ENCODE measurements at regions not wholly inside any gene's neighbourhood (a gene's known extent, or its start where the extent isn't known, plus 50 kb on each side); places are given as distances from the start of the nearest gene placed in this dataset.
A peak's percentile ranks its signal among the peaks of the same experiment; 100 is the strongest.

GRCh38 chr12:75658286-75658685, 146.9 kb upstream of the KRR1 start:
- no peak for TF ChIP-seq CREB1 (IDR thresholded peaks at IDR 0.05; ENCODE audit: low read depth)
- no peak for TF ChIP-seq EGR1 (IDR thresholded peaks at IDR 0.05)
- TF ChIP-seq FOXM1 (IDR thresholded peaks at IDR 0.05; ENCODE audit: borderline replicate concordance, low read depth) = no peak
- TF ChIP-seq YY1 (IDR thresholded peaks at IDR 0.05; ENCODE audit: low read depth) = no peak
- TF ChIP-seq, protein P1, sequence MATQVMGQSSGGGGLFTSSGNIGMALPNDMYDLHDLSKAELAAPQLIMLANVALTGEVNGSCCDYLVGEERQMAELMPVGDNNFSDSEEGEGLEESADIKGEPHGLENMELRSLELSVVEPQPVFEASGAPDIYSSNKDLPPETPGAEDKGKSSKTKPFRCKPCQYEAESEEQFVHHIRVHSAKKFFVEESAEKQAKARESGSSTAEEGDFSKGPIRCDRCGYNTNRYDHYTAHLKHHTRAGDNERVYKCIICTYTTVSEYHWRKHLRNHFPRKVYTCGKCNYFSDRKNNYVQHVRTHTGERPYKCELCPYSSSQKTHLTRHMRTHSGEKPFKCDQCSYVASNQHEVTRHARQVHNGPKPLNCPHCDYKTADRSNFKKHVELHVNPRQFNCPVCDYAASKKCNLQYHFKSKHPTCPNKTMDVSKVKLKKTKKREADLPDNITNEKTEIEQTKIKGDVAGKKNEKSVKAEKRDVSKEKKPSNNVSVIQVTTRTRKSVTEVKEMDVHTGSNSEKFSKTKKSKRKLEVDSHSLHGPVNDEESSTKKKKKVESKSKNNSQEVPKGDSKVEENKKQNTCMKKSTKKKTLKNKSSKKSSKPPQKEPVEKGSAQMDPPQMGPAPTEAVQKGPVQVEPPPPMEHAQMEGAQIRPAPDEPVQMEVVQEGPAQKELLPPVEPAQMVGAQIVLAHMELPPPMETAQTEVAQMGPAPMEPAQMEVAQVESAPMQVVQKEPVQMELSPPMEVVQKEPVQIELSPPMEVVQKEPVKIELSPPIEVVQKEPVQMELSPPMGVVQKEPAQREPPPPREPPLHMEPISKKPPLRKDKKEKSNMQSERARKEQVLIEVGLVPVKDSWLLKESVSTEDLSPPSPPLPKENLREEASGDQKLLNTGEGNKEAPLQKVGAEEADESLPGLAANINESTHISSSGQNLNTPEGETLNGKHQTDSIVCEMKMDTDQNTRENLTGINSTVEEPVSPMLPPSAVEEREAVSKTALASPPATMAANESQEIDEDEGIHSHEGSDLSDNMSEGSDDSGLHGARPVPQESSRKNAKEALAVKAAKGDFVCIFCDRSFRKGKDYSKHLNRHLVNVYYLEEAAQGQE (IDR thresholded peaks at IDR 0.05; ENCODE audit: low read depth) = no peak
- no peak for TF ChIP-seq ZBTB7A (IDR thresholded peaks at IDR 0.05; ENCODE audit: low read depth)
- TF ChIP-seq, protein P2, sequence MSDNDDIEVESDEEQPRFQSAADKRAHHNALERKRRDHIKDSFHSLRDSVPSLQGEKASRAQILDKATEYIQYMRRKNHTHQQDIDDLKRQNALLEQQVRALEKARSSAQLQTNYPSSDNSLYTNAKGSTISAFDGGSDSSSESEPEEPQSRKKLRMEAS (IDR thresholded peaks at IDR 0.05) = no peak
- TF ChIP-seq CEBPB (IDR thresholded peaks at IDR 0.05) = no peak
- no peak for TF ChIP-seq EP300 (IDR thresholded peaks at IDR 0.05; ENCODE audit: borderline replicate concordance)
- TF ChIP-seq RAD21 (IDR thresholded peaks at IDR 0.05; ENCODE audit: low read depth) = no peak
- TF ChIP-seq NFIC (IDR thresholded peaks at IDR 0.05) = no peak
- no peak for TF ChIP-seq TEAD4 (IDR thresholded peaks at IDR 0.05)
- no peak for TF ChIP-seq TAF1 (IDR thresholded peaks at IDR 0.05; ENCODE audit: low read depth)
- TF ChIP-seq, protein P3, sequence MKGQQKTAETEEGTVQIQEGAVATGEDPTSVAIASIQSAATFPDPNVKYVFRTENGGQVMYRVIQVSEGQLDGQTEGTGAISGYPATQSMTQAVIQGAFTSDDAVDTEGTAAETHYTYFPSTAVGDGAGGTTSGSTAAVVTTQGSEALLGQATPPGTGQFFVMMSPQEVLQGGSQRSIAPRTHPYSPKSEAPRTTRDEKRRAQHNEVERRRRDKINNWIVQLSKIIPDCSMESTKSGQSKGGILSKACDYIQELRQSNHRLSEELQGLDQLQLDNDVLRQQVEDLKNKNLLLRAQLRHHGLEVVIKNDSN (IDR thresholded peaks at IDR 0.05) = no peak
- no peak for TF ChIP-seq TCF12 (IDR thresholded peaks at IDR 0.05; ENCODE audit: low read depth)

DNA sequence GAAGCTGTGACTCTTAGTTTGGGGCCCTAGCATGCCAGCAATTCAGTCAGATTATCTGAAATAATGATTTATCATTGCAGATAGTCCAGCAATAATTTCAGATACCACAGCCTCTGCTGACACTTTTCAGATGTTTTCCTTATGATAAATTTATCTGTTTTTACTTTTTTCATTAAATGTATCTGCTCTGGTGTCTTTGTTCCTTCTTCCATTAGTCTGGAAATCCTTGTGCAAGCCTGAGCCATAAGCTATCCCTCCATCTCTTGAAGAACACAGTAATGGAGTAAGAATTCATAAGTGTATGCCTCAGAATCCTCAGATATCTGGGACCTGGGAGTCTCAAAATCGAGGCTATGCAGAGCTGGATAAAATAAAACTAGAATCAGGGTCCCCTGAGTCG, 146.4 kb upstream of the KRR1 start:
- TF ChIP-seq CEBPB (IDR thresholded peaks at IDR 0.05) (no peak), FOXM1 (IDR thresholded peaks at IDR 0.05; ENCODE audit: borderline replicate concordance, low read depth) (no peak), TEAD4 (IDR thresholded peaks at IDR 0.05) (no peak), EGR1 (IDR thresholded peaks at IDR 0.05) (no peak), RAD21 (IDR thresholded peaks at IDR 0.05; ENCODE audit: low read depth) (no peak), CREB1 (IDR thresholded peaks at IDR 0.05; ENCODE audit: low read depth) (no peak), EP300 (IDR thresholded peaks at IDR 0.05; ENCODE audit: borderline replicate concordance) (no peak), NFIC (IDR thresholded peaks at IDR 0.05) (no peak), TCF12 (IDR thresholded peaks at IDR 0.05; ENCODE audit: low read depth) (no peak), ZBTB7A (IDR thresholded peaks at IDR 0.05; ENCODE audit: low read depth) (no peak), TAF1 (IDR thresholded peaks at IDR 0.05; ENCODE audit: low read depth) (no peak), YY1 (IDR thresholded peaks at IDR 0.05; ENCODE audit: low read depth) (no peak)
- TF ChIP-seq, protein P3 (IDR thresholded peaks at IDR 0.05) = no peak
- TF ChIP-seq, protein P2 (IDR thresholded peaks at IDR 0.05) = no peak
- TF ChIP-seq, protein P1 (IDR thresholded peaks at IDR 0.05; ENCODE audit: low read depth) = no peak

DNA sequence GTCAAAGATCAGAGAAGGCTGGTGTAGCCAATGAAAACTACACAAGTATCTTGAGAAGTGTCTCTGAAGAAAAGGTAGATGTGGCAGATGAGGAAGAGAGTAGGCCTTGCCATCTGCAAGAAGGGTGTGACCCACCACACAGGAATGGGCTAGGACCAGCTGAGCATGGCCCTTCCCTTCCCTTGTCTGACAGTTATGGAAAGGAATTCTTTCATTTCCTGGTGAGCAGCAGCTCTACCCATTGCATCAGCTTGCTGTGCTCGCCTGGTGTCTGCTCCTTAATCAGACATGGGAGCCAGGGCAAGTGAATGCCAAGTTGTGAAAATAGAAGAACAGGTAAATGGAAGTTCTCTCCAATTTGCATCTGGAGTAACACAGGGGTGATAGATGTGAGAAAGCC, 145.2 kb upstream of the KRR1 start:
- TF ChIP-seq RAD21 (IDR thresholded peaks at IDR 0.05; ENCODE audit: low read depth) (peak; percentile 7; the same call in 1 of the 2 replicates), ZBTB7A (IDR thresholded peaks at IDR 0.05; ENCODE audit: low read depth) (no peak), CREB1 (IDR thresholded peaks at IDR 0.05; ENCODE audit: low read depth) (no peak), CEBPB (IDR thresholded peaks at IDR 0.05) (no peak), TCF12 (IDR thresholded peaks at IDR 0.05; ENCODE audit: low read depth) (no peak), EGR1 (IDR thresholded peaks at IDR 0.05) (no peak), TEAD4 (IDR thresholded peaks at IDR 0.05) (peak; percentile 33; the same call in 1 of the 2 replicates), EP300 (IDR thresholded peaks at IDR 0.05; ENCODE audit: borderline replicate concordance) (no peak; the same call in 1 of the 2 replicates)
- TF ChIP-seq, protein P1 (IDR thresholded peaks at IDR 0.05; ENCODE audit: low read depth) = no peak
- TF ChIP-seq, protein P2 (IDR thresholded peaks at IDR 0.05) = 0 out of 2 replicates have a peak, but pooled peaks have one; percentile 8

GRCh38 chr12:75656210-75656609, 144.8 kb upstream of the KRR1 start:
- TF ChIP-seq YY1 (IDR thresholded peaks at IDR 0.05; ENCODE audit: low read depth) (no peak), CREB1 (IDR thresholded peaks at IDR 0.05; ENCODE audit: low read depth) (no peak), EP300 (IDR thresholded peaks at IDR 0.05; ENCODE audit: borderline replicate concordance) (no peak), NFIC (IDR thresholded peaks at IDR 0.05) (no peak), ZBTB7A (IDR thresholded peaks at IDR 0.05; ENCODE audit: low read depth) (no peak), TEAD4 (IDR thresholded peaks at IDR 0.05) (no peak)
- TF ChIP-seq, protein P3 (IDR thresholded peaks at IDR 0.05) = no peak

Measured in Ishikawa (cell line).